ENCODE measurements at regions not wholly inside any gene's neighbourhood (a gene's known extent, or its start where the extent isn't known, plus 50 kb on each side); places are given as distances from the start of the nearest gene placed in this dataset.

DNA sequence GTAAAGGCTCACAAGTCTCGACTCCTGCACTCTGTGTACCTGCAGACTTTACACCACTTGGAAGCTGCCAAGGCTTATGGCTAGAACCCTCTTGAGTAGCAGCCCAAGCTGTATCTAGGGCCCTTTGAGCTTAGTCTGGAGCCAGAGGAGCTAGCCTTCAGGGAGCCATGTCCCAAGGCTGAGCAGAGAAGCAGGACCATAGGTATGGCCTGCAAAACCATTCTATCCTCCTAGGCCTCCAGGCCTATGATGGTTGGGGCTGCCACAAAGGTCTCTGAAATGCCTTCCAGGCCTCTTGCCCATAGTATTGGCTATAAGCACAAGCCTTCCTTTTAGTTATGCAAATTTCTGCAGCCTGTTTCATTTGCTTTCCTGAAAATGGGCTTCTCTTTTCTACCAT lies 380.7 kb upstream of the CPXCR1 start:
- no peak overlapping the region for H3K4me3 ChIP-seq (ENCODE audit: low read depth, low read length)
- TF ChIP-seq, protein P1, sequence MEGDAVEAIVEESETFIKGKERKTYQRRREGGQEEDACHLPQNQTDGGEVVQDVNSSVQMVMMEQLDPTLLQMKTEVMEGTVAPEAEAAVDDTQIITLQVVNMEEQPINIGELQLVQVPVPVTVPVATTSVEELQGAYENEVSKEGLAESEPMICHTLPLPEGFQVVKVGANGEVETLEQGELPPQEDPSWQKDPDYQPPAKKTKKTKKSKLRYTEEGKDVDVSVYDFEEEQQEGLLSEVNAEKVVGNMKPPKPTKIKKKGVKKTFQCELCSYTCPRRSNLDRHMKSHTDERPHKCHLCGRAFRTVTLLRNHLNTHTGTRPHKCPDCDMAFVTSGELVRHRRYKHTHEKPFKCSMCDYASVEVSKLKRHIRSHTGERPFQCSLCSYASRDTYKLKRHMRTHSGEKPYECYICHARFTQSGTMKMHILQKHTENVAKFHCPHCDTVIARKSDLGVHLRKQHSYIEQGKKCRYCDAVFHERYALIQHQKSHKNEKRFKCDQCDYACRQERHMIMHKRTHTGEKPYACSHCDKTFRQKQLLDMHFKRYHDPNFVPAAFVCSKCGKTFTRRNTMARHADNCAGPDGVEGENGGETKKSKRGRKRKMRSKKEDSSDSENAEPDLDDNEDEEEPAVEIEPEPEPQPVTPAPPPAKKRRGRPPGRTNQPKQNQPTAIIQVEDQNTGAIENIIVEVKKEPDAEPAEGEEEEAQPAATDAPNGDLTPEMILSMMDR (IDR thresholded peaks at IDR 0.05; ENCODE audit: low read depth, low read length) = no peak
- TF ChIP-seq MYC (IDR thresholded peaks at IDR 0.05; ENCODE audit: low read depth, low read length) = no peak
- TF ChIP-seq, protein P2, sequence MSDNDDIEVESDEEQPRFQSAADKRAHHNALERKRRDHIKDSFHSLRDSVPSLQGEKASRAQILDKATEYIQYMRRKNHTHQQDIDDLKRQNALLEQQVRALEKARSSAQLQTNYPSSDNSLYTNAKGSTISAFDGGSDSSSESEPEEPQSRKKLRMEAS (IDR thresholded peaks at IDR 0.05; ENCODE audit: low read depth, low read length) = no peak
- no peak for TF ChIP-seq POLR2A (IDR thresholded peaks at IDR 0.05; ENCODE audit: extremely low read depth, insufficient read length)
- DNase-seq (ENCODE audit: low read depth) = no peak

DNA sequence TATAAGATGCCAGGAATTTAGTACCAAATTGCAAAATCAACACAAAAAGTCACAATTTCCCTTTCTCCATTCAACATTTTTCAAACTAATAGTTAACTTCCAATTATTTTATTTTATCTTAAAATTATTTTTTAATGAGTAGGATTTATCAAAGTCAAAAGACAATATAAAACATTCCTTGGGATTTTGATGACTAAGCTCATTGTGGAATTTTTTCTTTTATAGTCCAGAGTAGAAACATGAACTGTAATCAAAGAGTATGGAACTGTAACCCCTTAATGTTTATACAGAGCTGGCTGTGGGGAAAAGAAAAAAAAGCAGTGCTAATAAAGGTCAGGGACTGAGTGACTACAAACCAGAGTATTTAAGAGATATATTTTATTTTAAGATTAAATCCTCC lies 368.6 kb upstream of the CPXCR1 start:
- TF ChIP-seq MYC (IDR thresholded peaks at IDR 0.05; ENCODE audit: low read depth, low read length) (no peak), POLR2A (IDR thresholded peaks at IDR 0.05; ENCODE audit: extremely low read depth, insufficient read length) (no peak)
- TF ChIP-seq, protein P1 (IDR thresholded peaks at IDR 0.05; ENCODE audit: low read depth, low read length) = no peak
- TF ChIP-seq, protein P2 (IDR thresholded peaks at IDR 0.05; ENCODE audit: low read depth, low read length) = no peak
- DNase-seq (ENCODE audit: low read depth) = no peak
- H3K4me3 ChIP-seq (ENCODE audit: low read depth, low read length) = no peak overlapping the region

DNA sequence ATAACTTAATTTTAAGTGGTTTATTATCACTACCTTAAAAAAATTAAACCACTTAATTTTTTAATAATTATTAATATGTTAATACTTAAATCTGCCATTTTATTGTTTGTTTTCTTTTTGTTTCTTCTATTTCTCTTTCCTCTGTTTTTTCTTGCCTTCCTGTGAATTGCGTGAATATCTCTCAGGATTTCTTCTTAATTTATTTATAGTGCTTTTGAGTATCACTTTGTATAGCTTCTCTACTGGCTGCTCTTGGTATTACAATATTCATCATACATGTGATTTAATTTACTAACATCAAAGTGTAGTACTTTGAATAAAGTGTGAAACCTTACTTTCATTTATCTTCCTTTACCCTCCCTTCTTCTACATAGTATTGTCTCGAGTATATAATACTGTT lies 349.5 kb upstream of the CPXCR1 start:
- TF ChIP-seq, protein P1 (IDR thresholded peaks at IDR 0.05; ENCODE audit: low read depth, low read length) = no peak
- no peak for TF ChIP-seq POLR2A (IDR thresholded peaks at IDR 0.05; ENCODE audit: extremely low read depth, insufficient read length)
- no peak for TF ChIP-seq MYC (IDR thresholded peaks at IDR 0.05; ENCODE audit: low read depth, low read length)
- DNase-seq (ENCODE audit: low read depth) = no peak
- no peak overlapping the region for H3K4me3 ChIP-seq (ENCODE audit: low read depth, low read length)

DNA sequence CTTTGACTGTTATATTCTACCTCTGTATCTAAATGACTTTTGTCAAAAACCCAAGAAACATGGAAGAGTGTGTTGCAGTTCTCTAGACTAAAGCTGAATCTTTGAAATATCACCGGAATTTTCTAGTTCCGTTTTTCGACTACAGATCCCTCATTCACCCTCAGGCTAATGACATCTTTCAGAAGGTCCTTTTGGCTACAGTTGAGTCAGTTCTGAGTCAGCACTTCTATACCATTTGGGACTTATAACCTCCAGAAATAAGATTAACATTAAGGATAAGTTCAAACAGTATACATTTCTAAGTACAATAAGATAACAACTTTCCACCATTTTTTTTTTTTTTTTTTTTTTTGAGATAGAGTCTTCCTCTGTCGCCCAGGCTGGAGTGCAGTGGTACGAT lies 331.0 kb upstream of the CPXCR1 start:
- no peak for TF ChIP-seq POLR2A (IDR thresholded peaks at IDR 0.05; ENCODE audit: extremely low read depth, insufficient read length)
- TF ChIP-seq, protein P2 (IDR thresholded peaks at IDR 0.05; ENCODE audit: low read depth, low read length) = no peak
- TF ChIP-seq, protein P1 (IDR thresholded peaks at IDR 0.05; ENCODE audit: low read depth, low read length) = no peak
- no peak for TF ChIP-seq MYC (IDR thresholded peaks at IDR 0.05; ENCODE audit: low read depth, low read length)

DNA sequence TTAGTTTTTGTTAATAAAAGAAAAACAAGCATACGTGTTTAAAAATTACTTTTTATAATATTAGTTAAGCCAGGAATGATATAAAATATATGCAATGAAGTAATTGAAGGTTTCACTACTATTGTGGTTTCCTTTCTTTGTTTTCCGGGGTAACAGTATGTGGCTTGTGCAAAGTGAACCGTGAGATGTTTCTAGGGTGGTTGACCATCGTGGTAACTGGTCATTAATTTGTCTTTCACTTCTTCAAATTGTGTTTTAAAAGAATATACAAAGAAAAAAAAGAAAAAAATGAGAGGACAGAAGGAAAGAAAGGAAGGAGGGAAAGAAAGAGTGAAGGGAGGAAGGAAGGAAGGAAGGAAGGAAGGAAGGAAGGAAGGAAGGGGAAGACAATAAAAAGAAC lies 330.1 kb upstream of the CPXCR1 start:
- no peak overlapping the region for H3K4me3 ChIP-seq (ENCODE audit: low read depth, low read length)
- TF ChIP-seq MYC (IDR thresholded peaks at IDR 0.05; ENCODE audit: low read depth, low read length) (no peak), POLR2A (IDR thresholded peaks at IDR 0.05; ENCODE audit: extremely low read depth, insufficient read length) (no peak)
- TF ChIP-seq, protein P1 (IDR thresholded peaks at IDR 0.05; ENCODE audit: low read depth, low read length) = no peak
- TF ChIP-seq, protein P2 (IDR thresholded peaks at IDR 0.05; ENCODE audit: low read depth, low read length) = no peak
- no peak for DNase-seq (ENCODE audit: low read depth)

More for the DNA sequence above, 331.0 kb upstream of the CPXCR1 start:
- DNase-seq (ENCODE audit: low read depth) = no peak
- H3K4me3 ChIP-seq (ENCODE audit: low read depth, low read length) = no peak overlapping the region

DNA sequence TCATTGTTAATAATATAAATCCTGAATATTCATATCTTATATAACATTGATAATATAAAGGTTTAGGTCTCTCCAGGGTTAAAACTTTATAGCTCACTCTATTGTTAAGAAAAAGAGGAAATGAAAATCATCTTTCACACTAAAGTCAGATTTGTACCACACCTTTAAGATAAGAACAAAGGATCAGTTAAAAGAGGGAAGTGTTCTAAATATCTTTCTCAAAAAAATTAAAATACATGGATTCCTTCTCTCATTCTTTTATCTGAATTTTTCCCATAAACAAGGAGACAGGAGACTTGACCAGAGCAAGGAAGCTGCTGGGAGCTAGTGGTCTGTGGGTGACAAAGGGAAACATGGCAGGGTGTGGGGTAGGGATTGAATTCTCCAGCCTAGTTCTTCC lies 323.0 kb upstream of the CPXCR1 start:
- no peak overlapping the region for H3K4me3 ChIP-seq (ENCODE audit: low read depth, low read length)
- DNase-seq (ENCODE audit: low read depth) = no peak
- TF ChIP-seq, protein P1 (IDR thresholded peaks at IDR 0.05; ENCODE audit: low read depth, low read length) = no peak
- TF ChIP-seq, protein P2 (IDR thresholded peaks at IDR 0.05; ENCODE audit: low read depth, low read length) = no peak
- TF ChIP-seq POLR2A (IDR thresholded peaks at IDR 0.05; ENCODE audit: extremely low read depth, insufficient read length) (no peak), MYC (IDR thresholded peaks at IDR 0.05; ENCODE audit: low read depth, low read length) (no peak)

Data from NB4 (cell line).